OCI-LY7 (cell line): ENCODE measurements at regions not wholly inside any gene's neighbourhood (a gene's known extent, or its start where the extent isn't known, plus 50 kb on each side); places are given as distances from the start of the nearest gene placed in this dataset.

ENCODE experiments used
- CTCF ChIP-seq: fragments of 200-600 bp; sonication (generic); conservative IDR thresholded peaks from 2 replicates; pipeline ENCODE4 v1.5.1; 2014; ENCODE audit warnings: mild to moderate bottlenecking, antibody characterized with exemption, low read length, moderate library complexity, mixed read lengths
- EZH2phosphoT487 ChIP-seq: fragments of 200-600 bp; sonication (generic); IDR thresholded peaks from 2 replicates; pipeline ENCODE4 v1.6.1; 2018; ENCODE audit warnings: low read depth, borderline replicate concordance, mild to moderate bottlenecking, mixed run types, antibody characterized with exemption, low read length, moderate library complexity, mixed read lengths

GRCh38 chr6:91280494-91280830, 693.6 kb upstream of the MAP3K7 start:
- no peak for TF ChIP-seq CTCF
- TF ChIP-seq EZH2phosphoT487 = no peak
